Neural progenitor cell (in vitro differentiated cells): ENCODE measurements at regions not wholly inside any gene's neighbourhood (a gene's known extent, or its start where the extent isn't known, plus 50 kb on each side); places are given as distances from the start of the nearest gene placed in this dataset.
A peak's percentile ranks its signal among the peaks of the same experiment; 100 is the strongest.

Source experiments
- DNase-seq: peaks from one replicate; pipeline ENCODE4 v3.0.0-alpha.2; 2016; ENCODE audit warnings: low spot score
- H2AFZ ChIP-seq: fragments of 200-600 bp; sonication (generic); replicated peaks from 2 replicates; pipeline ENCODE4 v1.6.1; 2016; ENCODE audit warnings: antibody characterized with exemption
- H3F3A ChIP-seq: fragments of 200-600 bp; sonication (generic); 2 replicates; pipeline ENCODE4 v1.6.1; 2016; ENCODE audit warnings: antibody characterized with exemption, low read depth
- H3K27ac ChIP-seq: fragments of 200-600 bp; sonication (generic); 2 replicates; pipeline ENCODE4 v1.5.1; 2016; ENCODE audit warnings: mild to moderate bottlenecking
- H3K27me3 ChIP-seq: fragments of 200-600 bp; sonication (generic); 2 replicates; pipeline ENCODE4 v1.6.1; 2016; ENCODE audit warnings: mild to moderate bottlenecking, moderate library complexity
- H3K36me3 ChIP-seq: fragments of 200-600 bp; sonication (generic); 2 replicates; pipeline ENCODE4 v1.5.1; 2016
- H3K4me1 ChIP-seq: fragments of 200-600 bp; sonication (generic); 2 replicates; pipeline ENCODE4 v1.6.1; 2016; ENCODE audit warnings: mixed run types
- H3K4me2 ChIP-seq: fragments of 200-600 bp; sonication (generic); 2 replicates; pipeline ENCODE4 v1.6.1; 2016
- H3K4me3 ChIP-seq: fragments of 200-600 bp; sonication (generic); 2 replicates; pipeline ENCODE4 v1.5.1; 2016
- H3K79me2 ChIP-seq: fragments of 200-600 bp; sonication (generic); 2 replicates; pipeline ENCODE4 v1.6.1; 2016; ENCODE audit warnings: low read depth
- H3K9ac ChIP-seq: fragments of 200-600 bp; sonication (generic); 2 replicates; pipeline ENCODE4 v1.6.1; 2016
- H3K9me3 ChIP-seq: fragments of 200-600 bp; sonication (generic); 2 replicates; pipeline ENCODE4 v1.5.1; 2016; ENCODE audit warnings: low read depth
- H4K20me1 ChIP-seq: fragments of 200-600 bp; sonication (generic); 2 replicates; pipeline ENCODE4 v1.6.1; 2016; ENCODE audit warnings: low read depth
- H3K27ac Mint-ChIP-seq: 3 replicates; pipeline ENCODE4 v1.8.0; 2021; ENCODE audit warnings: mixed read lengths
- H3K27me3 Mint-ChIP-seq: 2 replicates; pipeline ENCODE4 v1.8.0; 2022; ENCODE audit warnings: low read depth, mild to moderate bottlenecking, inconsistent platforms, moderate library complexity, mixed read lengths; ENCODE audit not compliant: insufficient read depth
- H3K36me3 Mint-ChIP-seq: 3 replicates; pipeline ENCODE4 v1.8.0; 2021; ENCODE audit warnings: mixed read lengths
- H3K4me1 Mint-ChIP-seq: 3 replicates; pipeline ENCODE4 v1.8.0; 2021; ENCODE audit warnings: mixed read lengths
- H3K4me3 Mint-ChIP-seq: 3 replicates; pipeline ENCODE4 v1.8.0; 2021; ENCODE audit warnings: mild to moderate bottlenecking, moderate library complexity, mixed read lengths
- H3K9me3 Mint-ChIP-seq: 3 replicates; pipeline ENCODE4 v1.8.0; 2020; ENCODE audit warnings: mixed read lengths
- CTCF ChIP-seq: fragments of 200-600 bp; sonication (generic); IDR thresholded peaks from 2 replicates; pipeline ENCODE4 v1.5.1; 2017; ENCODE audit warnings: antibody characterized with exemption, mild to moderate bottlenecking
- EZH2 ChIP-seq: fragments of 200-600 bp; sonication (generic); IDR thresholded peaks from 2 replicates; pipeline ENCODE4 v1.6.1; 2017; ENCODE audit warnings: antibody characterized with exemption, mild to moderate bottlenecking, moderate library complexity
- EZH2phosphoT487 ChIP-seq: fragments of 200-600 bp; sonication (generic); IDR thresholded peaks from 2 replicates; pipeline ENCODE4 v1.6.1; 2017; ENCODE audit warnings: antibody characterized with exemption

- Mint-ChIP-seq H3K27ac (no peak overlapping the region), H3K4me1 (peaks cover 7% of the 10 kb centered on the region)
Observed at GRCh38 chr1:208842451-208842850, 598.3 kb upstream of the PLXNA2 start.

GRCh38 chr1:208844158-208844557 lies 600.0 kb upstream of the PLXNA2 start:
- no peak for DNase-seq
- peaks cover 7% of the 10 kb centered on the region for H3K4me1 Mint-ChIP-seq
- no peak overlapping the region for H3K4me3 Mint-ChIP-seq
- H3K9ac ChIP-seq, result no peak overlapping the region
- no peak overlapping the region for H3K27ac Mint-ChIP-seq
- no peaks in the 10 kb centered on the region for H3K36me3 Mint-ChIP-seq
- no peaks in the 10 kb centered on the region for H3F3A ChIP-seq
- H3K4me1 ChIP-seq, result peaks cover 14% of the 10 kb centered on the region
- H2AFZ ChIP-seq, result no peak overlapping the region
- H3K9me3 Mint-ChIP-seq, result no peaks in the 10 kb centered on the region
- no peak overlapping the region for H3K27ac ChIP-seq
- TF ChIP-seq CTCF (no peak), EZH2phosphoT487 (no peak), EZH2 (no peak)
- no peaks in the 10 kb centered on the region for H3K79me2 ChIP-seq
- no peaks in the 10 kb centered on the region for H3K9me3 ChIP-seq
- H3K27me3 ChIP-seq, result peaks cover 56% of the 10 kb centered on the region
- H3K4me2 ChIP-seq, result no peak overlapping the region
- peaks cover 4% of the 10 kb centered on the region for H3K27me3 Mint-ChIP-seq
- H3K4me3 ChIP-seq, result no peak overlapping the region
- no peaks in the 10 kb centered on the region for H3K36me3 ChIP-seq
- no peaks in the 10 kb centered on the region for H4K20me1 ChIP-seq

More at GRCh38 chr1:208842451-208842850, 598.3 kb upstream of the PLXNA2 start:
- H3F3A ChIP-seq, result no peaks in the 10 kb centered on the region
- H3K79me2 ChIP-seq, result no peaks in the 10 kb centered on the region
- peak; percentile 30 for DNase-seq
- no peak overlapping the region for H3K9ac ChIP-seq
- peaks cover 63% of the 10 kb centered on the region for H3K27me3 ChIP-seq
- H3K27me3 Mint-ChIP-seq, result peaks cover 2% of the 10 kb centered on the region
- H3K4me1 ChIP-seq, result peaks cover 14% of the 10 kb centered on the region
- no peak overlapping the region for H3K4me3 ChIP-seq
- H3K27ac ChIP-seq, result no peak overlapping the region
- H3K9me3 ChIP-seq, result no peaks in the 10 kb centered on the region
- H3K9me3 Mint-ChIP-seq, result no peaks in the 10 kb centered on the region
- no peaks in the 10 kb centered on the region for H3K36me3 Mint-ChIP-seq
- no peak for TF ChIP-seq EZH2
- TF ChIP-seq EZH2phosphoT487, result peak; percentile 52
- no peak for TF ChIP-seq CTCF
- H3K4me2 ChIP-seq, result no peak overlapping the region
- H3K36me3 ChIP-seq, result no peaks in the 10 kb centered on the region
- no peaks in the 10 kb centered on the region for H4K20me1 ChIP-seq
- no peak overlapping the region for H2AFZ ChIP-seq
- H3K4me3 Mint-ChIP-seq, result no peak overlapping the region

GRCh38 chr1:208848854-208849253 lies 604.7 kb upstream of the PLXNA2 start:
- H3K4me2 ChIP-seq, result no peak overlapping the region
- H3F3A ChIP-seq, result no peaks in the 10 kb centered on the region
- H3K27me3 ChIP-seq, result peaks cover 9% of the 10 kb centered on the region
- Mint-ChIP-seq H3K4me3 (no peak overlapping the region), H3K36me3 (no peaks in the 10 kb centered on the region), H3K9me3 (no peaks in the 10 kb centered on the region), H3K27ac (no peak overlapping the region), H3K27me3 (peaks cover 2% of the 10 kb centered on the region), H3K4me1 (no peaks in the 10 kb centered on the region)
- H2AFZ ChIP-seq, result no peak overlapping the region
- no peaks in the 10 kb centered on the region for H4K20me1 ChIP-seq
- no peak for TF ChIP-seq EZH2phosphoT487
- TF ChIP-seq EZH2, result no peak
- no peak for TF ChIP-seq CTCF
- no peaks in the 10 kb centered on the region for H3K4me1 ChIP-seq
- H3K9me3 ChIP-seq, result no peaks in the 10 kb centered on the region
- H3K79me2 ChIP-seq, result no peaks in the 10 kb centered on the region
- no peak overlapping the region for H3K27ac ChIP-seq
- no peaks in the 10 kb centered on the region for H3K36me3 ChIP-seq
- DNase-seq, result no peak
- H3K9ac ChIP-seq, result no peak overlapping the region
- H3K4me3 ChIP-seq, result no peak overlapping the region
